ENCODE measurements at regions not wholly inside any gene's neighbourhood (a gene's known extent, or its start where the extent isn't known, plus 50 kb on each side); places are given as distances from the start of the nearest gene placed in this dataset.

- no peak for DNase-seq
These were observed 123.8 kb upstream of the RTL1 start for GRCh38 chr14:101027291-101027690.

DNA sequence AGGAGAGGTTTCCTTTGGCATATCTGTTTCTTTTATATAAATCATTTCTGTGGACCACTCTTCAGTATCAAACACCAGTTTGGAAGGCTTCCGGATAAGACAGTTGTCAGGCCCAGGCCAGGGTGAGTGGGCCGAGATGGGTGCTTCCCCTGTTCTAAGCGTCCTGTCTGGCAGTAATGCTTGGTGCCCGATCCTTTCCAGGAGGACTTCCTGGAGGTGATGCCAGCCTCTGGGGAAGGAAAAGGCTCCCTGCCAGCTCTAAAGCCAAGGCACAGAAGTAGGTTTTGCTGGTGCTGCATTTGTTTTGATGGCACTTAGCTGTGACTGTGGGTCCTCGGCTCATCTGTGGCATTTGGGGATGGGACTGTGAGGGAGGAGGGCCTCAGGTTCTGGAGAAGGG, 124.4 kb upstream of the RTL1 start:
- no peak for DNase-seq

GRCh38 chr14:101028971-101029667, 125.6 kb upstream of the RTL1 start:
- no peak for DNase-seq

DNA sequence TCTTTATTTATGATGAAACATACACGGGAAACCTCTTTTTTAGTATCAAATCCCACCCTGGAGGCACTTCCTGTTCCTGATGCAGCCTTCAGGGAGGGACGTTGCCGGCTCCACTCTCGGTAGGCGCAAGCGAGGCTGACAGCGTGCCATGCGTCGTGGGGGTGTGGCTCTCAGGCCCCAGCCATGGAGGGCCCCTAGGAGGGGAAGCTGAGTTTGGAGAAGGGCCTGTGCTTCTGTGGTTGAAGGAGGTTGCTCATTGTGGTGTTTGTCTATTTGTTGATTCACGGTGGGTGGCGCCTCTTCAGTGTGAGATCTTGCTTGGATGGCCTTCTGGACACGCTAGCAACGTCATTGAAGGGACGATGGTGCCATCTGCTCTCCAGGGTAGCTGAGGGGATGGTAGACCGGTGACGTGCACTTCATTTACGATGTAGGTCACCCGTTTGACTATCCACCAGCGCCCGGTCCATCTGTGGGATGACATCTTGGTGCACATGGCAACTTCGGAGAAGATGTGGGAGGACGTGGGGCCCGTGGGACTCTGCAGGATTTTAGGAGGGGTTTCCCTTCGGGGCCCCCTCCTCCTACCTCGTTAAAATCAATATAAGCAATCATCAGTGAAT, 126.3 kb upstream of the RTL1 start:
- DNase-seq = no peak

DNA sequence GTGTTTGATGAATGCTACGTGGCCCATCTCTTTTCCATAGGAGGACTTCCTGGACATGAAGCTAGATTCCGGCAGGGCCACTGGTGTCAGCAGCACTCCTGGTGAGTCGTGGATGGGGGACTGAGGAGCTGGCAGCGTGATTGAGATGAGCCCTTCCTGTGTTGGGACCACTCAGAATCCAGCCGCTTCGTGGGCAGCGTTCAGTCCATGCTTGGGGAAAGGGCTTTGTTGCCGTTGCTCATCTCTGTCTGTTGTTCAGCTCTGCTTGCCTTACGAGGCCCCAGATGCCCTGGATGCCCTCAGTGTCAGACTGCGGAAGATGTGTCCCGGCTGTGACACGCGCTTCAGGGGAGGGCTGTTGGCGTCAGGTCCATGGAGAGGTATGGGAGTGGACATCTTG, 127.1 kb upstream of the RTL1 start:
- no peak for DNase-seq

DNA sequence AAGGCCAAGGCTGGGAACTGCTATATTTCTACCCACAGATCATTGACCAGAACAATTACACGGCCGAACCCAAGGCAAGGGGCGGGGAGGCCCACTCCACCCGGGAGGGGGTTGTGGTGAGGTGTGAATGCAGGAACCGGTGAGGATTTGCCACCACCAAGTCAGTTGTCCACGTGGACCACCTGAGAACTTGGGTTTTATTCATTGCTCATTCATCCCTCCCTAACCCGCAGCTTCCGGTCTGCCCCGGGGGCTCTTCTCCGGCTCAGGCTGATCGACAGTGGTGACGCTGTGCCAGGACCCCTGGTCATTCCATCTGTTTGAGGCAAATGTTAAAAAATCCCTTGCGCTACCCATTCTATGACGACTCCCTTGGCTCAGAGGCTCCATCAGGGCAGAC, 127.7 kb upstream of the RTL1 start:
- DNase-seq = no peak

DNA sequence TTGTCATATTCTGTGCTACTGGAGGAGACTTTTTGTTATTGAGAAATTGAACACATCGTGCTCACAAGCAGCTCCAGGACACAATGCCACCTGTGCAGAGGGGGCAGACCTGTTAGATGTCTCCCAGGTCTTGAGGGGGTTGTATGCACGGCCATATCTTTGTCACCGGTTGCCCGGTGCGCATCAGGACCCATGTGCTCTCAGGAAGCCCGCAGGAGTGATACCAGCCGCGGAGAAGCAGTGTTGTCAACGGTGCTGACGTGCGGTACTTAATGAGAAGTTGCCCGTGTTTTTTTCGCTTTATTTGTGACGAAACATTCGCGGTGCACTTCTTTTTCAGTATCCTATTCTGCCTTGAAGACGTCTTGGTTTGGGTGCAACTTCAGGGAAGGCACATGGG, 128.2 kb upstream of the RTL1 start:
- DNase-seq = no peak

DNA sequence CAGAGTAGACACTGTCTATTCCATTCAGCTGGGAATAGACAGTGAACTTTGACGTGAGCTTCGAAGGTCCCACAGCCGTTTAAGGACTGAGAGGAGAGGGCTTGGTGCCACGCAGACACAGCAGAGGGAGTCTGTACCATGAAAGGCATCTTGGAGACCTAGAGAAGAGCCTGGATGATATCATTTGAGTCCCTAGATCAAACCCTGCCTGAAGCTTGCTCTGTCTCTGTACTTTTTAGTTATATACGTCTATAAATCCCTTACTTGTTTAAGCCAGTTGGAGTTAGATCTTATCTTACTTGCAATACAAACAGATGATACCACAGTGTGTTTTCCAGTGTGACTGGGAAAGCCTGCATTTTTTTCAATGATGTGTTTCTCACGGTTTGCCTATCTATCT, 128.9 kb upstream of the RTL1 start:
- DNase-seq = no peak

DNA sequence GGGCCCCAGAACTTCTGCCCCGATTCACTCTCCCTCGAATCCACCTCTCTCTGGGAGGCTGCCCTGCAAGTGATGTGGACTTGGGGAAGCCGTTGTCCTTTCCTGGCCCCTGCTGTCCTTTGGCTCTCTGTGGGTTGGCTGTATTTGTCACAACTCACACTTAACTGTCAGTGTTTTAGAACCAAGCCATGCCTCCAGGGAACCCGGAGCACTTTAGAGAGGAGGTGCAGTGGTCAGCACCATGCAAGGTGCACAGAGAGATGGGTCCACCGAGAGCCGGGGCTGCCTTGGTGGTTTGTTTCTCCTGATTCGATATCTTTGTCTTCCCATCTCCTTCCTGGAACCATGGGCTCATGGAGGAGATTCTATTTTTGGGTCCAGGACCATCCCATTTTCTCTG, 129.5 kb upstream of the RTL1 start:
- DNase-seq = no peak

- DNase-seq = no peak
These were observed 130.1 kb upstream of the RTL1 start for GRCh38 chr14:101033446-101034165.

GRCh38 chr14:101034986-101035385, 131.5 kb upstream of the RTL1 start:
- no peak for DNase-seq

DNA sequence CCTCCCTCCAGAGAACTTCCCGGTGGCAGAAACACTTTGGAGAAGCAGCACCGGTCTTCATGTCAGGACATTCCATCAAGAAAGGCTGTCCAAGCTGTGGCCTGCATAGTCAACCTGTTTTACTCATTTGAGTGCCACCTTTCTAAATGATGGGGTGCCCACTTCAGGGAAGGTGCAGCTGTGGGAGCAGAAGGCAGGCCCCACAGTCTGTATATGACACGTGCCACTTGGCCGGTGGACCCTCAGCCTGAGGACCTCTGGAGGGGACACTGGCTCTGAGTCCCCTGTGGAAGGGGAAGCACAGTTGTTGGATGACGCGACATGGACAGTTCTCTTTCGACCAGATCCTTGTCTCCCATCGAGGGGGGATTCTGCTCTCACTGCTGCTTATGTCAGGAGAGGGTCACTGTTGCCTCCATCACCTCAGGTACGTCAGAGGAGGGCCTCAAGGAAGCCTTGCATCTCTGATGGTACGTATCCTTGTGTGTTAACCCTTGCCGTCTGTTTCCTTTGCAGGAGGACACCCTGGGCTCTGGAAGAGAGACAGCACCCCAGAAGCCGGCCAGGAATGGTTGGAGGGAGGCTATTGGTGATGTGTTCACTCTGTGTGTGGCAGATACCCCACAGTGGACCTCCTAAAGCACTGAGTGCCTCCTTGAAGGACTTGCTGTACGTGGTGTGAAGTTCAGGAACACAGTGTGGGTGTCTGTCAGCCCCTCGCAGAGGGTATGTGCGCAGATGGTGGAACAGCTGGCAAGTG, 132.1 kb upstream of the RTL1 start:
- DNase-seq = no peak

DNA sequence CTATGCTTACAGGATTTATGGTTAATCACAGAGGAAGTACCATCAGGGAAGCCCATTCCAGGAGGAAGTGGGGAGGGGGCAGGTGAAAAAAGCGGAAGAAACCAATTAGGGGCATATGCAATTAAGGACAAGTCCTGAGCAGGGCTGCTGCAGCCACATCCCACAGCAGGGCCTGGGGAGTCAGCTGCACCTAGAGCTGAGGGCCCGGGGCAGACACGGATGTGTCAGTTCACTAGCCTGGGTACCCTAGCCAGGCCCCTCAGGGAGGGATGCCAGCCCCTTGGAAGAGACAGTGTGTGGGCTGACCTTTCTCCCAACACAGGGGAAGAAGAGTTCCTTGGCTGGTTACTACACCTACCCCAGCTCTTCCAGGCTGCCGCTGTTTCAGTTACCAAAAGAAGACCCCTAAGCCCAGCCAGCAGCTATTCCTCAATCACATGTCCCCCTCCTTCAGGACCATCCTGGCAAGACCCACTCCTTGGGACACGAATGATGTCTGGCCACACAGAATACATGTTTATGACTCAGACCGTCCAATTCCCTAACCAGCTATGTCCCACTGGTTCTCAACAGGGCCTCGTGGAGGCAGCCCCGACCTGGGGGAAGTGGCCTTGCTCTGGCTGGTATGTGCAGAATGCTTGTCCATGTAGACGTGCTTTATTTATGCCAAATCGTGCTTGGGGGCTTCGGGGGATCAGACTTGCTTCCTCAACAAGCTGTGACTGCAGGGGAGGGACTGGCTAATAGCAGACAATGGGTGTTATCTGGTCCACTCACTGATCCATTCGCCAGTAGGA, 133.7 kb upstream of the RTL1 start:
- no peak for DNase-seq

- DNase-seq = no peak
These were observed 135.7 kb upstream of the RTL1 start for GRCh38 chr14:101039031-101039754.

DNA sequence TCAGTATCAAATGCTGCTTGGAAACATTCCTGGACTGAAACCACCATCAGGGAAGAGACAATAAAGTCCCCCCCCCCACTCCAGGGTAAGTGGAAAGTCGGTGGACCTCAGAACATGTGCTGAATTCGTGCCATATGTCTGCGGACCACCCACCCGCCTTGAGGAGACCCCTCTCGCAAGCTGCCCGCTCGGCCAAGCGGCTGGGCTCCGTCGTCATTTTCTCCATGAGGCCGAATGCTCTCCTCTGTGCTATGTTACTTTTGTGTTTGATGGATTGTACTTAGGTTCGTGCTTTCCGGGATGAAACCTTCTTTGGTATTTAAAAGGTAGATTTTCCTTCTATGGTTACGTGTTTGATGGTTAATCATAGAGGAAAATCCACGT, 136.2 kb upstream of the RTL1 start:
- no peak for DNase-seq

DNA sequence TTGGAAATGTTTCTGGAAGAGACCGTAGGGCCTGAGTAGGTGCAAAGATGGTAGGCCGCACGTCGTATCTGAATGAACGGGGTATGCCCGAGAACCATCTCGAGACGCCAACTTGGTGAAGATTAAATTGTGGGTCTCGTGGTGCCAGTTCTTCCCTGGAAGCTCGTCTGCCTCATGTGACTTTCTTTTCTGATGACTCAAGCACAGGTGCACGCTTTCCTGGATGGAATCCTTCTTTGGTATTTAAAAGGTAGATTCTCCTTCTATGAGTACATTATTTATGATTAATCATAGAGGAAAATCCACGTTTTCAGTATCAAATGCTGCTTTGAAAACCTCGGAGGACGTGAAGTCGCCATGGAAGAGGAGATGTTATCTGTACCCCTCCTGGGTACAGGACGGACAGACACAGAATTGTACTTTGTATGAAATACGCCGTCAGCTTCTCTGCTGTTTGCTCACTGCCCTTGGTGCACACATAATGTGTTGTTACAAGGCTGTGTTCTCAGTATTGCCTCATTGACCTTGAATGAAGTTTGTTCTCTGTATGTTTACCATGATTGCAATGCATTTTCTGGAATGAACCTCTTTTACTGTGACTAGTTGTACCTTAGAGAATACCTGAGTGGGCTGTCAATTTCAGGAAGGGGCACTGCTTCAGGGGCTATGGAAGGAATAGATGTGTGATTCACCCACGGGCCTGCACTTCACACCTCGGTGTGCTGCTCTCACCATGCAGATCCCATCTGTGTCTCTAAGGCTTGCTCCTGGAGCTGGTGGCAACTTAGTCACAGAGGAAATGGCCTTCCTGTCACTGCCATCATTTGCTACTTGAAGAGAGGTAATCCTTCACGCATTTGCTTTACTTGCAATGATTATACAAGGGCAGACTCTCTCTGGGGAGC, 137.3 kb upstream of the RTL1 start:
- no peak for DNase-seq

DNA sequence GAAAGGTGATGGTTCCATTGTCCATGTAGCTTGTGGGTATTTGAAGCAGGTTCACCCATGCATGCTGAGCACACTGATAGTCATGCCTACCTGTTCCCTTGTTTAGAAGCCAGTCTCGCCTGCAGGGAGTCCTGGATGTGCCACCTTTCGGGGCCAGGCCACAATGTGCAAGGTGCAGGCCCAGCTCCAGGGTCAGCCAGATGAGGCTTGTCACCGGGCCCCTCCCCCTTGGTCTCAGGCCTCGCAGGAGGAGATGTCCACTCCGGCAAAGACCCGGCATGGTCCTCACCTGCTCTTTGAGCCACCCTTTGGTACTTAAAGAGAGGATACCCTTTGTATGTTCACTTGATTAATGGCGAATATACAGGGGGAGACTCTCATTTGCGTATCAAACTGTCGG, 140.4 kb upstream of the RTL1 start:
- DNase-seq = no peak

GRCh38 chr14:101044741-101045140, 141.2 kb upstream of the RTL1 start:
- no peak for DNase-seq

DNA sequence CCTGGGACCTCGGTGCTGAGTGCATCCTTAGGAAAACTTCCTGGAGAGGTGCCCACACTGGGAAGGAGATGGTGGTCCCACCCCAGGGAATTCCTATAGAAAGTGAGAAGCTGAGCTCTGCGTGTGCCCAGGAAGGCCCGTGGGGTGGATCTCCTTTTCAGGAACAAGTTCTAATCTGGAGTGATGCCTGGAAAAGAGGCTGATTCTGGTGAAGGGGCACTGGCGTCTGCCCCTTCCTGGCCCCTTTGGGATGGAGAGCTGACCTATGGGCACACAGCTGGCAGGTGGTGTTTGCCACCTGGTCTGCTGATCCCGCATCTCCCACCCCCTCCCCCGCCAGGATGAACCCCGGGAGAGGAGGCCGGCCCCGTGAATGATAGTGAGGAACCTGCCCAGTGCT, 142.0 kb upstream of the RTL1 start:
- no peak for DNase-seq

GRCh38 chr14:101046071-101046470, 142.5 kb upstream of the RTL1 start:
- DNase-seq = no peak

DNA sequence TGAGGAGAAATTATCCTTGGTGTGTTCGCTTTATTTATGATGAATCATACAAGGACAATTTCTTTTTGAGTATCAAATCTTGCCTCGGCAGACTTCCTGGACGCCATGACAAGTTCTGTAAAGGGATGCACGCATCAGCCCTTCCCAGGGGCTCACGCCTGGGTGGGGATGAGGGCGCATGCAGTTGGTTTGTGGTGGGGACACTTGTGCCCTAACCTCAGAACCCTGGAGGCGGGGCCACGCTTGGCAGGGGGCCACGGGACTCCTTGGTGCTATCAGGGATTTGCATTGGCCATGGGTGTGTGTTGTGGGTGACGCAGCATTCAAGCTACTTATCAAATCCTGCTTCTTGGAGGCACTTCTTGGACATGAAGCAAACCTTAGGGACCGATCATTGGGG, 143.8 kb upstream of the RTL1 start:
- no peak for DNase-seq
